Naive B cell (primary cell): ENCODE measurements at regions not wholly inside any gene's neighbourhood (a gene's known extent, or its start where the extent isn't known, plus 50 kb on each side); places are given as distances from the start of the nearest gene placed in this dataset.
A peak's percentile ranks its signal among the peaks of the same experiment; 100 is the strongest.

Experiments used
- ATAC-seq, 2 donors: fragments of 150-1000 bp; cut with Tn5 transposase; 2 replicates each; pipeline ENCODE4 v1.10.0; 2021; ENCODE audit warnings: low read depth in 2 of 2, mild to moderate bottlenecking in 2 of 2, moderate library complexity in 2 of 2
- DNase-seq: peaks from one replicate; pipeline ENCODE4 v3.0.0; 2022
- H3K27ac Mint-ChIP-seq, 6 donors: one replicate each; pipeline ENCODE4 v1.8.0; 2020 to 2022; ENCODE audit warnings: mild to moderate bottlenecking in 6 of 6, mixed read lengths in 6 of 6, moderate library complexity in 5 of 6, inconsistent platforms in 2 of 6
- H3K27me3 Mint-ChIP-seq, 3 donors: one replicate each; pipeline ENCODE4 v1.8.0; 2021 to 2022; ENCODE audit warnings: mixed read lengths in 3 of 3, mild to moderate bottlenecking in 1 of 3
- H3K36me3 Mint-ChIP-seq, 2 donors: one replicate each; pipeline ENCODE4 v1.8.0; 2020 to 2022; ENCODE audit warnings: mixed read lengths in 2 of 2, inconsistent platforms in 1 of 2, mild to moderate bottlenecking in 1 of 2
- H3K4me1 Mint-ChIP-seq, 3 donors: one replicate each; pipeline ENCODE4 v1.8.0; 2020 to 2022; ENCODE audit warnings: mixed read lengths in 3 of 3, inconsistent platforms in 1 of 3, mild to moderate bottlenecking in 1 of 3, moderate library complexity in 1 of 3
- H3K4me3 Mint-ChIP-seq, 8 donors: one replicate each; pipeline ENCODE4 v1.8.0; 2020 to 2022; ENCODE audit warnings: mild to moderate bottlenecking in 8 of 8, mixed read lengths in 8 of 8, moderate library complexity in 8 of 8, inconsistent platforms in 2 of 8
- H3K9me3 Mint-ChIP-seq, 7 donors: one replicate each; pipeline ENCODE4 v1.8.0; 2020 to 2022; ENCODE audit warnings: mixed read lengths in 7 of 7, mild to moderate bottlenecking in 5 of 7, inconsistent platforms in 2 of 7, moderate library complexity in 1 of 7

DNA sequence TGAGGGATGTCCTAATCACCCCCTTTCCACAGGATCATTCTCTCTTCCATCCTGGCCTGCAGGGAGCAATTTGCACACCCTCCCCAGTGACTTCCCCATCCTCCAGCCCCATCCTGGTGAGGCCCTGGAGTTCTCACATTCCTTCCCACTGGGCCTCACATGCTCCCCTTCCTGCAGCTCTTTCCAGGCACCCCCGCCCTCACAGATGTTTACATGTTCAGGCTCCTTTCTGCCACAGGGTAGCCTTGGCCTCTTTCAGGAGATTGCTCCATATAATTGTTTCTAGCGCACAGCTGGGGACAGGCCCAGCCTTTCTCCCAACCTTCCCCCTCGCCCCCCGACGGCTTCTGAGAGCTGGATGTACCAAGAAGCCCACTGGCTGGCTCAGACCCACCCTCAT lies 288.4 kb upstream of the TRIB2 start:
- Mint-ChIP-seq H3K27me3 (no peaks in the 10 kb centered on the region), H3K4me3 (peak overlapping the region in 1 of 8 donors; percentile 55), H3K4me1 (peaks cover 10 to 18% (median 15%) of the 10 kb centered on the region in 3 donors), H3K9me3 (no peaks in the 10 kb centered on the region), H3K27ac (peak overlapping the region in 2 of 6 donors; percentile 48 to 52), H3K36me3 (no peaks in the 10 kb centered on the region)
- DNase-seq (no peak), ATAC-seq (no peak)

DNA sequence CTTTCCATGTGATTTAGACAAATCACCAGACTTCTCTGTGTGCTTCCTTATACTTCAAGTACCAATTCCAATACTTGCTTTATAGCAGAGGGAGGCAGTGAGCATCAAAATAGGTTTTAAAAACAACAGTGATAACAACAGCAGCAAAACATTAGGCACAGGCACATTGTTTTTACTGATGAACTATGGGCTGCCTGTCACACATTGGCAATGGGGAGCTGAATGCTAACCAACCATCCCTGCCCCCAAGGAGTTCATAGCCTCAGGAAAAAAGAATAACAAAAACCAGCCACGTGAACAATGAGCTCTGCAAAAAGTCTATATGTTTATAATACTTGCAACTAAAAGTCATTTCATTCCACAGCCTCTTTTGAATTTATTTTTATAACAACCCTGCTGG lies 287.9 kb upstream of the TRIB2 start:
- H3K27ac Mint-ChIP-seq, result peak overlapping the region in 3 of 6 donors; percentile 16 to 52 (median 48)
- H3K36me3 Mint-ChIP-seq, result no peaks in the 10 kb centered on the region
- peaks cover 10 to 17% (median 15%) of the 10 kb centered on the region in 3 donors for H3K4me1 Mint-ChIP-seq
- DNase-seq, result no peak
- no peak for ATAC-seq
- H3K27me3 Mint-ChIP-seq, result no peaks in the 10 kb centered on the region
- H3K9me3 Mint-ChIP-seq, result no peaks in the 10 kb centered on the region
- peak overlapping the region in 1 of 8 donors; percentile 55 for H3K4me3 Mint-ChIP-seq

DNA sequence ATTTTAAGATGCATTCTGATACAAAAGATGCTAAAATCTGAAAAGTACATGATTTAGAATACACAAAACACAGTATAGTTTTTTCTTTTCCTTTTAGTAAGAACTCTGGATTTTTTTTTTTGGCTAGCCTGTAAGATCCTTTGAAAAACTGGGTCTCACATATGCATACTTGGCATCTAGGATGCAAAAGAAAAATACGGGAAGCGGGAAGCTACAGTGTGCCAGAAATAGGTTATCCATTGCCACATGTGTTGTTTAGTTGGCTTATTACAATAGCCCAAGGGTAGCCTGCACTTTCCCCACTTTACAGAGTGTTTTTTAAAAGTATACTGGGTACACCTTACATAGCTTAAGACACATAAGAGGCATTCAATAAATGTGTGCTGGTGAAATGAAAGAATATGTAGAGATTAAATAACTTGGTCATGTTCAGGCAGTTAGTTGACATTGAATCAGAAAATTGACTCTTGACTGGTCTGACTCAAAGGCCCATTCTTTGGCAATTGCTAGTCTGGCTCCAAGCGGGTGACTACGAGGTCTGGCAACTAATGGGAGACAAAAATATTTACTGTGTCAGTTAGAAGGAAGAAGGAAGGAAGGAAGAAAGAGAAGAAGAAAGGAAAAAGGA lies 286.8 kb upstream of the TRIB2 start:
- H3K4me1 Mint-ChIP-seq, result peaks cover 10 to 16% (median 15%) of the 10 kb centered on the region in 3 donors
- no peak for ATAC-seq
- H3K4me3 Mint-ChIP-seq, result peak overlapping the region in 5 of 8 donors; percentile 1 to 24 (median 5)
- H3K27me3 Mint-ChIP-seq, result no peaks in the 10 kb centered on the region
- no peaks in the 10 kb centered on the region for H3K9me3 Mint-ChIP-seq
- H3K27ac Mint-ChIP-seq, result peak overlapping the region in 2 of 6 donors; percentile 4 to 98
- H3K36me3 Mint-ChIP-seq, result no peaks in the 10 kb centered on the region
- no peak for DNase-seq

DNA sequence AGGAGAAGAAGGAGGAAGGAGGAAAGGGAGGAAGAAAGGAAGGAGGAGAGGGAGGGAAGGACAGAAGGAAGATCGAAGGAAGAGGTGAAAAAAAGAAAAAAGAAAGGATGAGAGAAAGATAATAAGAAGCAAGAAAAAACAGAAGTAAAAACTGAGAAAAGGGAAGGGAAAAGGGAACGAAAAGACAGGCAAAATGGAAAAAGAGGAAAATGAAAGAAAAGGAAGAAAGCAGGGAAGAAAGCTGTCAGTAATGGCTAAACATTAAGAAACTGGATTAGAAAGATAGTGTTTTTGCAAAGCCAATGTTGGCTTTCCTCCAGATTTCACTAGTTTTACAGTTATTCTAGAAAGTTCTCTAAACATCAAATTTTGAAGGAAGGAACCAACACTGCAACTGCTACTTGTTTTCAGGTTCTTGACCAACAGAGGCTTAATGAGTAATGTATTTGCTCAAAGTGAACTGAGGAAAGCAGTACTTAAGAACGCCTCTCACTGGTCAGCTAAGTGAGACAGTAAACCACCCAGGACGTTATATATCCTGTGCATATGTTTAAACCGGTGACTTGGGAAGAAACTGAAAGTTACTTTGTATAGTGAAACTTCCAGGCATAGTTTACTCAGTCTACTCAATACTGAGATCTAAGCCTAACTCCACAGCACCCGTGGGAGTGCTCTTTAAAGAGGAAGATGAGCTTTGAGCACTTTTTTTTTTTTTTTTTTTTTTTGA lies 286.2 kb upstream of the TRIB2 start:
- H3K9me3 Mint-ChIP-seq, result no peaks in the 10 kb centered on the region
- no peaks in the 10 kb centered on the region for H3K27me3 Mint-ChIP-seq
- peak overlapping the region in 7 of 8 donors; percentile 13 to 61 (median 45) for H3K4me3 Mint-ChIP-seq
- ATAC-seq, result peak; percentile 69 to 75
- H3K27ac Mint-ChIP-seq, result peak overlapping the region in 2 of 6 donors; percentile 40 to 98
- peaks cover 10 to 16% (median 15%) of the 10 kb centered on the region in 3 donors for H3K4me1 Mint-ChIP-seq
- H3K36me3 Mint-ChIP-seq, result no peaks in the 10 kb centered on the region
- DNase-seq, result no peak

DNA sequence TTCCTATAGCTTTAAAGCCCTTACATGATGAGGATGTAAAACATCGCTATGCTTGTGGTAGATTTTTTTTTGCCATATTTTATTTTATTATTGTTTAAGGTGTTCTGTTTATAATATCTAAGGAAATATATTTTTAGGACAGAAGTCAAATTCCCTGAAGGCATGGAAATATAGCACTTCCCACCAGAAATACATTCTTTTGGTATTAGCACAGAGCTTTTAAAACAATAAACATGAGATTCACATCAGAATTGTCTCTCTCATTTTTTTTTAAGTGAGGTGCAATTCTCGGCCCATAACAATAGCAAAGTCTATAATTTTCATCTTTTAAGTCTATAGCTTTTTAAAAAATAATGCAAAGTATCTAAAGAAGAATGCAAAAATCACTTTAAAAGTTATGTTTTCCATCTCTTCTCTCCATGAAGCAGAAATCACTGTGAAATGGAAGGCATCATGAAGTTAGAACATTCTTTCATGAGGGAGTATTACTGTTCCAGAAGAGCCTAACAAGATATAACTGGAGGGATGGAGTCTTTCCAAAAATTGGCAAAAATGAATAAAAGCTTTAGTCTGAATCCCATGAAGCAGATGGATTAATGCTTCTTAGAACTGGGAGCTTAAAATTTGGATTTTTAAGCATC lies 283.6 kb upstream of the TRIB2 start:
- no peak overlapping the region for H3K4me3 Mint-ChIP-seq
- no peaks in the 10 kb centered on the region for H3K9me3 Mint-ChIP-seq
- DNase-seq, result no peak
- no peak overlapping the region for H3K27ac Mint-ChIP-seq
- no peaks in the 10 kb centered on the region for H3K27me3 Mint-ChIP-seq
- peaks cover 10 to 19% (median 19%) of the 10 kb centered on the region in 3 donors for H3K4me1 Mint-ChIP-seq
- H3K36me3 Mint-ChIP-seq, result no peaks in the 10 kb centered on the region
- no peak for ATAC-seq

DNA sequence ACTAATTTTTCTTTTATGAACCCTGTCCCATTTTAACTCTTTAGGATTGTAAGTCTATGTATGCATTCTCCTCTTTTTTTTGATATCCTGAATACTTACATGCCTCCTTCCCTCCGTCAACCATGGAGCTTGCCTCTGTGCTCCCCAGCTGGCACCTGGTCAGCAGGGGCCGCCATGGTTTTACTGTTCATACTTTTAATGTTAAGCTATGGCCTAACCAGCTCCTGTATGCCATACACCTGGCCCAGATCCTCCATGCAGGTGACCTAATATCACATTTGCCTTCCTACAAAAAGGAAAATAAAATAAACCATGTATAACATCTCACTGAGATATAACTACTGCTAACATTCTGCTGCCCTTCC lies 283.1 kb upstream of the TRIB2 start:
- H3K9me3 Mint-ChIP-seq, result no peaks in the 10 kb centered on the region
- ATAC-seq (no peak), DNase-seq (no peak)
- peak overlapping the region in 1 of 8 donors; percentile 65 for H3K4me3 Mint-ChIP-seq
- peaks cover 10 to 19% (median 15%) of the 10 kb centered on the region in 3 donors for H3K4me1 Mint-ChIP-seq
- H3K27ac Mint-ChIP-seq, result peak overlapping the region in 1 of 6 donors; percentile 42
- H3K27me3 Mint-ChIP-seq, result no peaks in the 10 kb centered on the region
- no peaks in the 10 kb centered on the region for H3K36me3 Mint-ChIP-seq

DNA sequence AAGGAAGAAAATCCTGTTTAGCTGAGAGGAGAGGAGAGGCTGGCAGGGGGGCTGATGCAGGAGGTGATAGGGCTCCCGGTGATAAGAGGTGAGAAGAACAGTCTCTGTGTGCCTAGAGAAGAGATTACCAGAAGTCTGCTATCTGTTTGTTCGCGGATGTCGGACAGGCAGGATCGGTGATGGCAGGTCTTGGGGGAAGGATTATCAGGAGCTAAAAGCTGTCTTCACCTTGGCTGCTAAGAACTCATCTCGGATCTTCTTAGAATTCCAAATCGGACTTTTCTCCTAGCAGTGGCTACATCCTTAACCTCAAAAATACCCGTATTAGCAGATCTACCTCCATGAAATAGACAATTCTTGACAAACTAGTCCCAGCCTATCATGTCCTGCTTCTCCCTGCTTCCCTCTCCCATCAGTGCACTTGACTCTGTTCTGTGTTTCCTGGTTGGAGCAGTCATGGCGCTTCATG lies 282.1 kb upstream of the TRIB2 start:
- H3K27ac Mint-ChIP-seq, result no peak overlapping the region
- ATAC-seq, result no peak
- peaks cover 10 to 19% (median 15%) of the 10 kb centered on the region in 3 donors for H3K4me1 Mint-ChIP-seq
- no peaks in the 10 kb centered on the region for H3K9me3 Mint-ChIP-seq
- DNase-seq, result no peak
- H3K4me3 Mint-ChIP-seq, result peak overlapping the region in 1 of 8 donors; percentile 23
- no peaks in the 10 kb centered on the region for H3K36me3 Mint-ChIP-seq
- no peaks in the 10 kb centered on the region for H3K27me3 Mint-ChIP-seq

DNA sequence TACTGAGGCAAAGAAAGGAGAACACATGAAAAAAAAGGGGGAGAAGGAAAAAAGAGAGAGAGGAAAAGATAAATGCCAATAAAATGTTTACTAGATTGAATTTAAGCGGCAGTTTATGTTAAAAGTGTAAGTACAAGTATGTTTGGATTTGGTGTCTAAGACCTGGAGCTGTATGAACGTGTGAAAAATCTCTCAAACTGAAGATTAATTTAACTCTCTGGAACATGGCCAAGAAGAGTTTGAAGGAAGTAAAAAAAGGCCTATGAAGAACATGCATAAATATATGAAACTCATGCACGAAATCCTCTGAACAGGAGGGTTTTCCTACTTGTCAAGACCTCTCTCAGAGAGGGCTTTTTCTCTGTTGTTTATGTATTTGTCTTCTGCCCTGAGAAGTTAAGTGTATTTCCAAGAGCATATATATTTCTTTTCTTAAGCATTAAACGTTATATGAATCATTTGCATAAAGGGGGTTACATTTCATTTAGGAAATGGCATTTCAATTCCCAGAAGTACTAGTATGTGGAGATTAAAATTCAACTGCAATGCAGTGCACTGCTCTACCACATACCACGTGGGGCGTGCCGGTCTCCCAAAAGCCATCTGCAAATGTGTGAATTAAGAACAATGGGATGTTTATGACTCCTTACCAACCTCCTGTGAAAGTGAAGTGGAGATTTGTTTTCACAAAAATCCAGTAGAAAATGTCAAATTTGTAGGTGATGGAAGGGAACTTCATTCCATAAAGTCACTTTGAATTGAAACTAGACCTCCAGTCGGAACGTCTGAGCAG lies 281.1 kb upstream of the TRIB2 start:
- no peaks in the 10 kb centered on the region for H3K27me3 Mint-ChIP-seq
- H3K9me3 Mint-ChIP-seq, result no peaks in the 10 kb centered on the region
- DNase-seq (no peak), ATAC-seq (no peak)
- H3K4me3 Mint-ChIP-seq, result no peak overlapping the region
- no peaks in the 10 kb centered on the region for H3K36me3 Mint-ChIP-seq
- peaks cover 3 to 11% (median 8%) of the 10 kb centered on the region in 3 donors for H3K4me1 Mint-ChIP-seq
- H3K27ac Mint-ChIP-seq, result no peak overlapping the region

DNA sequence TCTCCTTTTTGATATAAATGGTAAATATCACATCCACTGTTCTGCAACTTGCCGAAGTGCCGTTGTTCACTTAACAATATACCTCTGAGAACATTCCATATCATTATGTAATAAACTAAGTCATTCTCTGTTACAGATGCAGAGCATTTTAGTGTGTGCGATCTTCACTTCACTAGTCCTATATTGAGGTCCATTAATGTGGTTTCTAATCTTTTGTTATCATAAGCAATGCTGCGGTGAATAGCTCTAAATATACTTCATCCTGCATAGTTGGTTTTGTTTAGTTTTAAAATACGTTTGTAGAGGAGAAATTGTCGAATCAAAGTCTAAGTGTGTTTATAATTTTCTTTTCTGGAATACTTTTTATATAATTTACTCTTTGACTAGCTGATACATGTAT lies 280.3 kb upstream of the TRIB2 start:
- DNase-seq, result no peak
- H3K9me3 Mint-ChIP-seq, result no peaks in the 10 kb centered on the region
- no peak overlapping the region for H3K27ac Mint-ChIP-seq

DNA sequence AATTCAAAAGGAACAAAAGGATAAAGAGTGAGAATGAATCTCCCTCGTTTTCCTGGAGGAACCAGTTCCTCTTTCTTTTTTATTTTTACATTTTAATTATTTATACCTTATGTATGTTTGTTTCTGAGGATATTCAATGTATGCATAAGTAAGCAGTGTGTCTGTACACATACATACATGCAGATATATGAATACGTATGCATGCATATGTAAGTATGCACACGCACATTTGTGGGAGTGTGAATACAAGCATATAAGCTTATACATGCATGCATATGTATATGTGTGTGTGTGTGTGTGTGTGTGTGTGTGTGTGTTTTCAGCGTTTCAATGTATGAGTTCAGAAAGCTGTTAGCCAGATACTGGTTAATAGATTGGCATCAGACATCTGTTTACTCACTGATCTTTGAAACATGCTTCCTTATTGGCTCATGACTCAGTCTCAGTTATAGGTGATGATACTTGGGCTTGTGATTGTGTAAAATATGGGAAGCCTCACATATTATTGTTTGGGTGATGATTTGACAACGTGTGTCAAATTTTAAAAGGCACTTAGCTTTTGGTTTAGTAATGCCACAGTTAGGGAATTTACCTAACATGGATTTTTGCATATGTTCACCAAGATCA lies 279.7 kb upstream of the TRIB2 start:
- Mint-ChIP-seq H3K4me3 (no peak overlapping the region), H3K9me3 (no peaks in the 10 kb centered on the region), H3K27me3 (no peaks in the 10 kb centered on the region), H3K27ac (no peak overlapping the region), H3K4me1 (peaks cover 0 to 5% (median 3%) of the 10 kb centered on the region in 3 donors), H3K36me3 (no peaks in the 10 kb centered on the region)
- no peak for DNase-seq
- ATAC-seq, result no peak

More for the DNA sequence above, 280.3 kb upstream of the TRIB2 start:
- no peaks in the 10 kb centered on the region for H3K27me3 Mint-ChIP-seq
- ATAC-seq, result no peak
- H3K4me3 Mint-ChIP-seq, result no peak overlapping the region
- peaks cover 0 to 5% (median 3%) of the 10 kb centered on the region in 3 donors for H3K4me1 Mint-ChIP-seq
- H3K36me3 Mint-ChIP-seq, result no peaks in the 10 kb centered on the region

DNA sequence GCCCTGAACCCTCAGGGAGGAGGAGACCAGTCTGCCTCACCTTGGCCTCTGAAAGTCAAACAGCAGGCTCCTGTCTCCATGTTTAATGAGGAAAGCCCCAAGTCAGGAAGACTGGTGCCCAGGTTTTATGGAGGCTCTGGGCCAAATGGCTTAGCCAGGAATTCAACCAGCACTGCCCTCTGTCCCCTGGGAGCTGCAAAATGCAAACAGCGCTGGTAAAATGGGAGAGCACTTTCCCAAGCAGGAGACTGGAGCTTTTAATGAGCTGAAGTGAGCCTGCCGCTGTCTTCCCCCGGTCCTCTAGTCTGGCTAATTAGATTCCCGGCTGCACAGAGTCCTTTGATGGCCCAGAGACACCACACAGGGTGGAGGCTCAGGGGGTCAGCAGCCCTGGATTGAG lies 276.0 kb upstream of the TRIB2 start:
- Mint-ChIP-seq H3K9me3 (no peaks in the 10 kb centered on the region), H3K36me3 (no peaks in the 10 kb centered on the region), H3K4me3 (no peak overlapping the region), H3K27ac (no peak overlapping the region), H3K27me3 (peaks cover 0 to 5% (median 0%) of the 10 kb centered on the region in 3 donors), H3K4me1 (peaks cover 0 to 5% (median 3%) of the 10 kb centered on the region in 3 donors)
- DNase-seq (no peak), ATAC-seq (no peak)

DNA sequence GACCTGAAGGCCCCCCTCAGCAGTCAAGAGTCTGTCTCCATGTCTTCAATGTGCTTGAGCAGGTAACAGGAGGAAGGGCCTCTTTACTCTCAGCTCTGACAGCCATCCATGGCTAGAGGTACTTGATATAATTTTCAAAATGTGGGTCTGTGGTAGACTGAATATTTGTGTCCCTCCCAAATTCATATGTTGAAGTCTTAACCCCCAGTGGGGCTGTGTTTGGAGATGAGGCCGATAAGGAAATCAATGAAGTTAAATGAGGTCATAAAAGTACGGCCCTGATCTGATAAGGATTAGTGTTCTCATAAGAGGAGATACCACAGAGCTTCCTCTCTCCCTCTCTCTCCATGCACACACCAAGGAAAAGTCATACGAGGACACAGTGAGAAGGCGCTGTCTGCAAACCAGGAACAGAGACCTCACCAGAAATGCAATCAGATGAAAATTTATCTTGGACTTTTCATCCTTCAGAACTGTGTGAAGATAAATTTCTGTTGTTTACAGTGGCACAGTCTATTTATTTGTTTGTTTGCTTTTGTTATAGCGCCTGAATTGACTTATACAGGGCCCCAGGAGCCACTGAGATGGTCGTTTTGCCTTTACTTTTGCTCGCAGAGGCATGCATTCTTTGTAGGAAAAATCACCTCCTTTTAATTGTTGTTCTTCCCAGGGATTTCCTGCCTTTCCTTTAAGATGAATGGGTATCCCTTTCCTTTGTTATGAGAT lies 274.8 kb upstream of the TRIB2 start:
- Mint-ChIP-seq H3K4me3 (no peak overlapping the region), H3K9me3 (no peaks in the 10 kb centered on the region), H3K36me3 (no peaks in the 10 kb centered on the region), H3K27ac (peak overlapping the region in 2 of 6 donors; percentile 2 to 21), H3K4me1 (no peaks in the 10 kb centered on the region), H3K27me3 (peaks cover 0 to 5% (median 0%) of the 10 kb centered on the region in 3 donors)
- DNase-seq (no peak), ATAC-seq (no peak)
